ENCODE measurements at regions not wholly inside any gene's neighbourhood (a gene's known extent, or its start where the extent isn't known, plus 50 kb on each side); places are given as distances from the start of the nearest gene placed in this dataset.

- no peak for DNase-seq (ENCODE audit: extremely low spot score, unreplicated experiment)
- no peaks in the 10 kb centered on the region for H3K27me3 Mint-ChIP-seq
- no peaks in the 10 kb centered on the region for H3K9me3 Mint-ChIP-seq
- H3K4me1 Mint-ChIP-seq (ENCODE audit: unreplicated experiment) = no peaks in the 10 kb centered on the region
- TF ChIP-seq, protein P1, sequence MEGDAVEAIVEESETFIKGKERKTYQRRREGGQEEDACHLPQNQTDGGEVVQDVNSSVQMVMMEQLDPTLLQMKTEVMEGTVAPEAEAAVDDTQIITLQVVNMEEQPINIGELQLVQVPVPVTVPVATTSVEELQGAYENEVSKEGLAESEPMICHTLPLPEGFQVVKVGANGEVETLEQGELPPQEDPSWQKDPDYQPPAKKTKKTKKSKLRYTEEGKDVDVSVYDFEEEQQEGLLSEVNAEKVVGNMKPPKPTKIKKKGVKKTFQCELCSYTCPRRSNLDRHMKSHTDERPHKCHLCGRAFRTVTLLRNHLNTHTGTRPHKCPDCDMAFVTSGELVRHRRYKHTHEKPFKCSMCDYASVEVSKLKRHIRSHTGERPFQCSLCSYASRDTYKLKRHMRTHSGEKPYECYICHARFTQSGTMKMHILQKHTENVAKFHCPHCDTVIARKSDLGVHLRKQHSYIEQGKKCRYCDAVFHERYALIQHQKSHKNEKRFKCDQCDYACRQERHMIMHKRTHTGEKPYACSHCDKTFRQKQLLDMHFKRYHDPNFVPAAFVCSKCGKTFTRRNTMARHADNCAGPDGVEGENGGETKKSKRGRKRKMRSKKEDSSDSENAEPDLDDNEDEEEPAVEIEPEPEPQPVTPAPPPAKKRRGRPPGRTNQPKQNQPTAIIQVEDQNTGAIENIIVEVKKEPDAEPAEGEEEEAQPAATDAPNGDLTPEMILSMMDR (conservative IDR thresholded peaks at IDR 0.05) = no peak
- no peak overlapping the region for H3K27ac Mint-ChIP-seq
- no peak overlapping the region for H3K4me3 Mint-ChIP-seq
- no peaks in the 10 kb centered on the region for H3K36me3 Mint-ChIP-seq
Measured at GRCh38 chr2:2410987-2411386, 79.9 kb upstream of the MYT1L start.

DNA sequence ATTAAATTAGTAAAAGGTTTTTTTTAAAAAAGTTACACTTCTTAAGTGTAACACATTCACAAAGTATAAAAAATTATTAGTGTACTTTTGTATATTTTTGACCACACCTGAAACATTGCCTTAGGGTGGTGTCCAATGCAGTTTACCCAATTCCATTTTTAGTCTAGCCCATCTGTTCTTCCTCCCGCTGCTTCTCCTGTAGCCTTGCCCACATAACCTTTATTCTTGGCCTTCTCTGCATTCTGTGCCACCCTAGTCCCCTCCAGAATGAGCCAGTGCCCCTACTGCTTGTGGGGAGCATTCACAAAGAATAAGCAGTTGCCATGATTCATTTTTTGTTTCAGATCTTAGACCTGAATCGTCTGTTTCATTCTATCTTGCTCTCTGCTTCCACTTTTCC is 78.4 kb upstream of the MYT1L start:
- Mint-ChIP-seq H3K27me3 (no peaks in the 10 kb centered on the region), H3K27ac (no peak overlapping the region), H3K4me3 (no peak overlapping the region), H3K36me3 (no peaks in the 10 kb centered on the region), H3K4me1 (ENCODE audit: unreplicated experiment) (no peaks in the 10 kb centered on the region), H3K9me3 (peaks cover 3% of the 10 kb centered on the region)
- no peak for DNase-seq (ENCODE audit: extremely low spot score, unreplicated experiment)
- TF ChIP-seq, protein P1 (conservative IDR thresholded peaks at IDR 0.05) = no peak

DNA sequence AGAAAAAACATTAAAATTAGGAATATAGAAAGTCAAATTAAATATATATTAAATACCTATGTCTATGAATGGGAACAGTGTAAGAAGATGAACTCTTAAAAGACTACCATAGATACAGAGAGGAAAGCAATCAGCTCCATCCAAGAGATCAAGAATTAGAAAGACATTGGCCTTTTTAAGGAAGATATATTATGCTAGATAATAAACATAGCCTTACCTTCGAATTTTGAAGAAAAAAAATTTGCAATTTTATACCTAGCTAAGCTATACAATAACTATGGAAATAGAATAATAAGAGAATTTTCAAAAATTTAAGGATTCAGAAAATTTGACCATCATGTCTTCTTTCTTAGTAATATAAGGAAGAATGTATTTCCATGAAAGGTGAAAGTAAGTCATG is 74.7 kb upstream of the MYT1L start:
- TF ChIP-seq, protein P1 (conservative IDR thresholded peaks at IDR 0.05) = no peak

DNA sequence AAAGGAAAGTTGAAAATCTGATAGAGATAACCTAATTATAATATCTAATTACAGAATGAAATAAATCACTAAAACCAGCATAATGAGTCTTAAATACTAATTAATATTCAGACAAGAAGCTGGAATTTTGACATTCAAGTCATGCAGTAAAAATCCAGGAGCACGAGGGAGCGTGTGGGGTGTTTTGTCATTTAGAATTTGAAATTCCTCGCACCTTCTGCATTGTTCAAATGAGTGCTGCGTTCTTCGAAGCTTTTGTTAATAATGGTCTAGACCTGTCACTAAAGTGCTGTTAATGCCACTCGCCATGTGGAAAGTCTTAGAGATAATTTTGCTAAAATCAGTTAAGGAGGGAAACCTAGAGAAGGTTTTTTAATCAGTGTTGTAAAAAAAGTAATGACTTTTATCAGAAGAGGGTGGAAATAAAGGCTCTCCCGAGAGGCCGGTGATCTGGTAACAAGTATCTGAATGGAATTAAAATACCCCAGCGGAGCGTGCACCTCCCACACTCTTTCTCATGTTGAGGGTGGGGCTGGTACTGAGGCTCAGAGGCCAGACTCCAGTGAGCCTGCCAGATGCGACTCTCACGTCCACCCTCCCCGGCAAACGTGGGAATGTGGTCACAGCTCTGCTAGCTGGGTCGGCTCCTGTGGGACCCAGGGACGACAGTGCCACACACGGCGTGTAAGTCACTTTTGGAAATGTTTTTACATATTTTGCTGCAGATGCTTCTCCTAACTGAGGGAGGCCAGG is 69.4 kb upstream of the MYT1L start:
- no peaks in the 10 kb centered on the region for H3K27me3 Mint-ChIP-seq
- TF ChIP-seq, protein P1 (conservative IDR thresholded peaks at IDR 0.05) = no peak
- no peaks in the 10 kb centered on the region for H3K4me1 Mint-ChIP-seq (ENCODE audit: unreplicated experiment)
- H3K9me3 Mint-ChIP-seq = peaks cover 3% of the 10 kb centered on the region
- no peak overlapping the region for H3K4me3 Mint-ChIP-seq
- DNase-seq (ENCODE audit: extremely low spot score, unreplicated experiment) = no peak
- no peak overlapping the region for H3K27ac Mint-ChIP-seq
- H3K36me3 Mint-ChIP-seq = no peaks in the 10 kb centered on the region

More for the DNA sequence above, 74.7 kb upstream of the MYT1L start:
- H3K9me3 Mint-ChIP-seq = peaks cover 3% of the 10 kb centered on the region
- no peak for DNase-seq (ENCODE audit: extremely low spot score, unreplicated experiment)
- H3K27ac Mint-ChIP-seq = no peak overlapping the region
- H3K36me3 Mint-ChIP-seq = no peaks in the 10 kb centered on the region
- no peaks in the 10 kb centered on the region for H3K4me1 Mint-ChIP-seq (ENCODE audit: unreplicated experiment)
- no peaks in the 10 kb centered on the region for H3K27me3 Mint-ChIP-seq
- no peak overlapping the region for H3K4me3 Mint-ChIP-seq

DNA sequence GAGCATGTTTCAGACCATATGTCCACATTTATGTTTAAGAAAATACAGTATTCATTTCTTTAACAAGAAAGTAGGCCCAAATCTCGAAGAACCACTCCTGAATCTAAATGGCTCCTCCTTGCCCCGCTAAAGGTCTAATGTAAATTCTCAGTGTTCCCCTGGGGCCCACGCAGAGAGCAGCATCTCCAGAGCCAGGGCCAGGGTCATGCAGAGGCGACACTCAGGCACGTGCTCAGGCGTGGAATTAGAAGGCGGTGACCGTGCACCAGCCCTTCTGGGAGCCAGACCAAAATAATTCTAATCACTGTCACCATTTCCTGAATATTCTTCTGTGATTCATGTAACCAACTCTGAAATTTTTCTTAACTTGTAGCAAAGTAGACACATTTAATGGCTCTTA is 68.3 kb upstream of the MYT1L start:
- H3K4me1 Mint-ChIP-seq (ENCODE audit: unreplicated experiment) = no peaks in the 10 kb centered on the region
- no peaks in the 10 kb centered on the region for H3K9me3 Mint-ChIP-seq
- no peak overlapping the region for H3K4me3 Mint-ChIP-seq
- H3K27me3 Mint-ChIP-seq = no peaks in the 10 kb centered on the region
- no peaks in the 10 kb centered on the region for H3K36me3 Mint-ChIP-seq
- H3K27ac Mint-ChIP-seq = no peak overlapping the region
- no peak for DNase-seq (ENCODE audit: extremely low spot score, unreplicated experiment)
- TF ChIP-seq, protein P1 (conservative IDR thresholded peaks at IDR 0.05) = no peak
